ENCODE measurements at regions not wholly inside any gene's neighbourhood (a gene's known extent, or its start where the extent isn't known, plus 50 kb on each side); places are given as distances from the start of the nearest gene placed in this dataset.

GRCh38 chr16:54361246-54361645 is 74.7 kb upstream of the IRX3 start:
- no peaks in the 10 kb centered on the region for H3K4me1 ChIP-seq (ENCODE audit: insufficient read depth)
- H3K27me3 ChIP-seq (replicated peaks; ENCODE audit: insufficient read depth): no peaks in the 10 kb centered on the region
- no peak overlapping the region for H3K9ac ChIP-seq
- no peak overlapping the region for H3K27ac ChIP-seq
- no peaks in the 10 kb centered on the region for H3K9me2 ChIP-seq (ENCODE audit: insufficient read depth)
- WGBS, 2 experiments (ENCODE audit: low coverage in 1 of 2, low lambda C conversion rate in 2 of 2, missing lambda C conversion rate in 2 of 2): 19 to 20% methylated on average over 1 of the region's 1 CpG
- no peak for DNase-seq
- in situ Hi-C loops (cut with MboI): no loop called here
- no peak for TF ChIP-seq EZH2 (IDR thresholded peaks at IDR 0.05; ENCODE audit: insufficient read depth, poor library complexity, severe bottlenecking)
- TF ChIP-seq EZH2phosphoT487 (IDR thresholded peaks at IDR 0.05; ENCODE audit: insufficient read depth, low read depth): no peak
- no peaks in the 10 kb centered on the region for H3K36me3 ChIP-seq (ENCODE audit: low read depth)
- no peaks in the 10 kb centered on the region for H3F3A ChIP-seq (ENCODE audit: insufficient read depth)
- no peaks in the 10 kb centered on the region for H3K9me3 ChIP-seq (ENCODE audit: low read depth)
- no peak overlapping the region for H2AFZ ChIP-seq
- H3K4me2 ChIP-seq (ENCODE audit: unreplicated experiment): no peak overlapping the region
- H3K4me3 ChIP-seq: no peak overlapping the region
- no peaks in the 10 kb centered on the region for H4K20me1 ChIP-seq (ENCODE audit: insufficient read depth)
- no peaks in the 10 kb centered on the region for H3K79me2 ChIP-seq (ENCODE audit: insufficient read depth)

- Histone ChIP-seq H3K9me3 (ENCODE audit: low read depth) (no peaks in the 10 kb centered on the region), H3K9me2 (ENCODE audit: insufficient read depth) (no peaks in the 10 kb centered on the region), H3K4me3 (no peak overlapping the region), H3K36me3 (ENCODE audit: low read depth) (no peaks in the 10 kb centered on the region), H3K9ac (no peak overlapping the region), H2AFZ (no peak overlapping the region), H3K4me1 (ENCODE audit: insufficient read depth) (no peaks in the 10 kb centered on the region), H3K27ac (no peak overlapping the region), H4K20me1 (ENCODE audit: insufficient read depth) (no peaks in the 10 kb centered on the region), H3K27me3 (replicated peaks; ENCODE audit: insufficient read depth) (no peaks in the 10 kb centered on the region), H3F3A (ENCODE audit: insufficient read depth) (0 out of 2 replicates have a peak, but pooled peaks cover 3% of the 10 kb centered on the region), H3K79me2 (ENCODE audit: insufficient read depth) (no peaks in the 10 kb centered on the region), H3K4me2 (ENCODE audit: unreplicated experiment) (no peak overlapping the region)
- WGBS, 2 experiments (ENCODE audit: low coverage in 1 of 2, low lambda C conversion rate in 2 of 2, missing lambda C conversion rate in 2 of 2): 81 to 87% methylated on average over 5 of the region's 5 CpGs
- in situ Hi-C loops (cut with MboI): no loop called here
- no peak for DNase-seq
- TF ChIP-seq EZH2 (IDR thresholded peaks at IDR 0.05; ENCODE audit: insufficient read depth, poor library complexity, severe bottlenecking) (no peak), EZH2phosphoT487 (IDR thresholded peaks at IDR 0.05; ENCODE audit: insufficient read depth, low read depth) (no peak)
Observed at GRCh38 chr16:54360681-54361080, 74.1 kb upstream of the IRX3 start.

- no peak overlapping the region for H3K27ac ChIP-seq
- H2AFZ ChIP-seq: no peak overlapping the region
- H3K4me3 ChIP-seq: no peak overlapping the region
- 68 to 83% methylated on average over 5 of the region's 5 CpGs for WGBS, 2 experiments (ENCODE audit: low coverage in 1 of 2, low lambda C conversion rate in 2 of 2, missing lambda C conversion rate in 2 of 2)
- no peaks in the 10 kb centered on the region for H3K9me2 ChIP-seq (ENCODE audit: insufficient read depth)
- H3F3A ChIP-seq (ENCODE audit: insufficient read depth): 0 out of 2 replicates have a peak, but pooled peaks cover 11% of the 10 kb centered on the region
- H4K20me1 ChIP-seq (ENCODE audit: insufficient read depth): no peaks in the 10 kb centered on the region
- H3K36me3 ChIP-seq (ENCODE audit: low read depth): no peaks in the 10 kb centered on the region
- no peak overlapping the region for H3K4me2 ChIP-seq (ENCODE audit: unreplicated experiment)
- TF ChIP-seq EZH2phosphoT487 (IDR thresholded peaks at IDR 0.05; ENCODE audit: insufficient read depth, low read depth) (no peak), EZH2 (IDR thresholded peaks at IDR 0.05; ENCODE audit: insufficient read depth, poor library complexity, severe bottlenecking) (no peak)
- in situ Hi-C loops (cut with MboI): no loop called here
- no peaks in the 10 kb centered on the region for H3K27me3 ChIP-seq (replicated peaks; ENCODE audit: insufficient read depth)
- DNase-seq: no peak
- no peaks in the 10 kb centered on the region for H3K79me2 ChIP-seq (ENCODE audit: insufficient read depth)
- no peak overlapping the region for H3K9ac ChIP-seq
- no peaks in the 10 kb centered on the region for H3K9me3 ChIP-seq (ENCODE audit: low read depth)
- no peaks in the 10 kb centered on the region for H3K4me1 ChIP-seq (ENCODE audit: insufficient read depth)
Observed at GRCh38 chr16:54359555-54359954, 73.0 kb upstream of the IRX3 start.

- no peak for DNase-seq
- Histone ChIP-seq H3K9me2 (ENCODE audit: insufficient read depth) (no peaks in the 10 kb centered on the region), H3K27ac (no peak overlapping the region), H3K4me3 (no peak overlapping the region), H3K9me3 (ENCODE audit: low read depth) (no peaks in the 10 kb centered on the region), H2AFZ (no peak overlapping the region), H3K9ac (no peak overlapping the region), H3F3A (ENCODE audit: insufficient read depth) (0 out of 2 replicates have a peak, but pooled peaks cover 11% of the 10 kb centered on the region), H3K79me2 (ENCODE audit: insufficient read depth) (no peaks in the 10 kb centered on the region), H3K36me3 (ENCODE audit: low read depth) (no peaks in the 10 kb centered on the region), H3K4me1 (ENCODE audit: insufficient read depth) (no peaks in the 10 kb centered on the region), H3K4me2 (ENCODE audit: unreplicated experiment) (no peak overlapping the region), H4K20me1 (ENCODE audit: insufficient read depth) (no peaks in the 10 kb centered on the region), H3K27me3 (replicated peaks; ENCODE audit: insufficient read depth) (no peaks in the 10 kb centered on the region)
- in situ Hi-C loops (cut with MboI): no loop called here
- 92 to 95% methylated on average over 9 of the region's 9 CpGs for WGBS, 2 experiments (ENCODE audit: low coverage in 1 of 2, low lambda C conversion rate in 2 of 2, missing lambda C conversion rate in 2 of 2)
- no peak for TF ChIP-seq EZH2phosphoT487 (IDR thresholded peaks at IDR 0.05; ENCODE audit: insufficient read depth, low read depth)
- no peak for TF ChIP-seq EZH2 (IDR thresholded peaks at IDR 0.05; ENCODE audit: insufficient read depth, poor library complexity, severe bottlenecking)
Observed at GRCh38 chr16:54359081-54359480, 72.5 kb upstream of the IRX3 start.

- DNase-seq: no peak
- Histone ChIP-seq H4K20me1 (ENCODE audit: insufficient read depth) (no peaks in the 10 kb centered on the region), H3K9me3 (ENCODE audit: low read depth) (no peaks in the 10 kb centered on the region), H3K4me2 (ENCODE audit: unreplicated experiment) (no peak overlapping the region), H3K4me3 (no peak overlapping the region), H3K36me3 (ENCODE audit: low read depth) (no peaks in the 10 kb centered on the region), H3K79me2 (ENCODE audit: insufficient read depth) (no peaks in the 10 kb centered on the region), H3K27me3 (replicated peaks; ENCODE audit: insufficient read depth) (no peaks in the 10 kb centered on the region), H3K9me2 (ENCODE audit: insufficient read depth) (no peaks in the 10 kb centered on the region), H3K27ac (no peak overlapping the region), H2AFZ (no peak overlapping the region), H3K9ac (no peak overlapping the region), H3K4me1 (ENCODE audit: insufficient read depth) (no peaks in the 10 kb centered on the region), H3F3A (ENCODE audit: insufficient read depth) (0 out of 2 replicates have a peak, but pooled peaks cover 11% of the 10 kb centered on the region)
- TF ChIP-seq EZH2phosphoT487 (IDR thresholded peaks at IDR 0.05; ENCODE audit: insufficient read depth, low read depth) (no peak), EZH2 (IDR thresholded peaks at IDR 0.05; ENCODE audit: insufficient read depth, poor library complexity, severe bottlenecking) (no peak)
- in situ Hi-C loops (cut with MboI): no loop called here
- 29 to 42% methylated on average over 1 of the region's 1 CpG for WGBS, 2 experiments (ENCODE audit: low coverage in 1 of 2, low lambda C conversion rate in 2 of 2, missing lambda C conversion rate in 2 of 2)
Observed at GRCh38 chr16:54356391-54356790, 69.8 kb upstream of the IRX3 start.

All from GM23248 (cell line).